VCaP (cell line): ENCODE measurements at regions not wholly inside any gene's neighbourhood (a gene's known extent, or its start where the extent isn't known, plus 50 kb on each side); places are given as distances from the start of the nearest gene placed in this dataset.
"Not testable (repeated sequence)": the region's sequence is repeated elsewhere in the genome, so short reads cannot be mapped to it uniquely, and the experiment has no call there.

ENCODE experiments used
- H3K27ac ChIP-seq: fragments of 450-650 bp; 2 replicates; pipeline ENCODE4 v1.5.1; 2017
- CTCF ChIP-seq: fragments of 450-650 bp; conservative IDR thresholded peaks from 2 replicates; pipeline ENCODE4 v1.5.1; 2017; ENCODE audit warnings: mild to moderate bottlenecking, moderate library complexity

GRCh38 chr2:61617610-61618009 is 79.5 kb upstream of the XPO1 start:
- H3K27ac ChIP-seq: no peak overlapping the region
- TF ChIP-seq CTCF: no peak

GRCh38 chr2:61605245-61605644 is 67.1 kb upstream of the XPO1 start:
- TF ChIP-seq CTCF: no peak

GRCh38 chr2:61604433-61604832 is 66.3 kb upstream of the XPO1 start:
- no peak overlapping the region for H3K27ac ChIP-seq
- no peak for TF ChIP-seq CTCF

More at GRCh38 chr2:61605245-61605644, 67.1 kb upstream of the XPO1 start:
- no peak overlapping the region for H3K27ac ChIP-seq

GRCh38 chr2:61598515-61599156 is 60.5 kb upstream of the XPO1 start:
- H3K27ac ChIP-seq: not testable (repeated sequence)

GRCh38 chr2:61597300-61598289 is 59.4 kb upstream of the XPO1 start:
- H3K27ac ChIP-seq: no peak overlapping the region
- no peak for TF ChIP-seq CTCF

- not testable (repeated sequence) for H3K27ac ChIP-seq
These were observed 56.0 kb upstream of the XPO1 start for GRCh38 chr2:61594201-61594600.

GRCh38 chr2:61593648-61594047 is 55.5 kb upstream of the XPO1 start:
- H3K27ac ChIP-seq: not testable (repeated sequence)

GRCh38 chr2:61590214-61590613 is 52.1 kb upstream of the XPO1 start:
- TF ChIP-seq CTCF: no peak
- no peak overlapping the region for H3K27ac ChIP-seq

GRCh38 chr2:61588566-61588965 is 50.4 kb upstream of the XPO1 start:
- no peak overlapping the region for H3K27ac ChIP-seq
- TF ChIP-seq CTCF: no peak
